ENCODE measurements at regions not wholly inside any gene's neighbourhood (a gene's known extent, or its start where the extent isn't known, plus 50 kb on each side); places are given as distances from the start of the nearest gene placed in this dataset.

DNA sequence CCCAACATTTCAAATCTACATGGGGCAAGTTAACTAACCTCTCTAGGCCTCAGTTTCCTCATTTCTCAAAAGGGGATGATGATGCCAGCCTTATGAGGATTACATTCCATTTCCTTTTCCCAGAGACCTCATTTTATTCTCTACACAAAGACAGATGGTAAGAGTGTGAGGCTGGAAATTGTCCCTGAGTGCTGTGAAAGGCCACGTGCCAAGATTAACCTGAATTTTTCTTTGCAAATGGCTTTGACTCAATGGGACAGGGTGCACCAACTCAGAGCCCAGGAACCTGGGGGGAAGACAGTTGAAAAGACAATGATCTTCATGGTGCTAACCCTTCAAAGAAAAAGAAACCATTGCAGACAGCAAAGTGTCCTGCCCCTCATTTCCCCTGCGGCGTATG is 332.8 kb downstream of the TMEM114 start:
- Histone ChIP-seq H3K4me1 (replicated peaks in 1 of 4; ENCODE audit: control insufficient read depth in 3 of 4, insufficient read depth in 4 of 4, low read length in 3 of 4) (peaks cover 2 to 5% (median 3%) of the 10 kb centered on the region in 4 experiments; a peak in 4 of 7 replicates), H3K79me2 (ENCODE audit: control insufficient read depth in 1 of 2, insufficient read depth in 2 of 2, low read length in 2 of 2) (no peaks in the 10 kb centered on the region), H3K23me2 (ENCODE audit: low read depth, low read length) (no peaks in the 10 kb centered on the region), H3K14ac (ENCODE audit: insufficient read length) (no peak overlapping the region), H3K9ac (replicated peaks in 1 of 4; ENCODE audit: extremely low read depth in 1 of 4, low read depth in 3 of 4, low read length in 3 of 4) (no peak overlapping the region), H2BK120ac (replicated peaks; ENCODE audit: low read depth, low read length) (no peak overlapping the region), H4K8ac (ENCODE audit: extremely low read depth, insufficient read depth, low read length) (no peak overlapping the region), H4K20me1 (replicated peaks in 1 of 2; ENCODE audit: control insufficient read depth in 1 of 2, insufficient read depth in 2 of 2, low read length in 2 of 2) (no peaks in the 10 kb centered on the region), H3K27me3 (replicated peaks in 1 of 4; ENCODE audit: control insufficient read depth in 3 of 4, extremely low read depth in 1 of 4, insufficient read depth in 3 of 4, low read length in 3 of 4) (peaks cover 0 to 1% (median 0%) of the 10 kb centered on the region in 4 experiments; a peak in 1 of 7 replicates), H3K4me2 (ENCODE audit: insufficient read depth in 1 of 2, low read depth in 2 of 2, low read length in 2 of 2) (no peak overlapping the region), H2BK15ac (ENCODE audit: low read length) (no peak overlapping the region), H3K9me3 (ENCODE audit: insufficient read depth in 2 of 2, low read depth in 1 of 2, low read length in 1 of 2) (no peaks in the 10 kb centered on the region), H2BK20ac (ENCODE audit: low read length) (no peak overlapping the region), H2AK5ac (ENCODE audit: low read depth, low read length) (no peak overlapping the region), H2BK12ac (ENCODE audit: low read depth, low read length) (no peak overlapping the region), H3K4ac (replicated peaks; ENCODE audit: insufficient read length, low read depth, low read length) (no peak overlapping the region), H3K79me1 (ENCODE audit: low read depth, low read length) (no peaks in the 10 kb centered on the region), H3K56ac (replicated peaks; ENCODE audit: insufficient read length, low read depth, low read length) (no peak overlapping the region), H4K5ac (ENCODE audit: insufficient read length, low read depth, low read length) (no peak overlapping the region), H2AFZ (ENCODE audit: low read length) (no peak overlapping the region), H3K27ac (ENCODE audit: low read depth, low read length) (no peak overlapping the region), H3K23ac (ENCODE audit: insufficient read length) (no peak overlapping the region), H3K18ac (ENCODE audit: extremely low read depth, low read length) (no peak overlapping the region), H4K91ac (replicated peaks; ENCODE audit: insufficient read length, low read length) (no peak overlapping the region), H3K36me3 (ENCODE audit: control insufficient read depth in 2 of 4, insufficient read depth in 4 of 4, low read length in 3 of 4) (no peaks in the 10 kb centered on the region), H3K4me3 (ENCODE audit: extremely low read depth in 1 of 4, insufficient read depth in 2 of 4, low read depth in 3 of 4, low read length in 4 of 4) (no peak overlapping the region), H2BK5ac (ENCODE audit: low read depth, low read length) (no peak overlapping the region)
- no peak for FAIRE-seq
- TF ChIP-seq SRF (IDR thresholded peaks at IDR 0.05; ENCODE audit: low read depth, low read length) (no peak), SIN3A (conservative IDR thresholded peaks at IDR 0.05 in 1 of 2, IDR thresholded peaks at IDR 0.05 in 1 of 2; ENCODE audit: low read depth in 1 of 2, low read length in 2 of 2) (no peak), EGR1 (IDR thresholded peaks at IDR 0.05; ENCODE audit: borderline replicate concordance, low read depth, low read length) (no peak), RXRA (IDR thresholded peaks at IDR 0.05; ENCODE audit: insufficient read depth, low read depth, low read length) (no peak), BCL11A (IDR thresholded peaks at IDR 0.05; ENCODE audit: low read depth in 2 of 2, low read length in 2 of 2) (no peak), HDAC6 (IDR thresholded peaks at IDR 0.05; ENCODE audit: low read depth, low read length) (no peak), CTBP2 (IDR thresholded peaks at IDR 0.05; ENCODE audit: borderline replicate concordance, insufficient read depth, insufficient read length, low read length) (no peak)
- TF ChIP-seq, protein P1, sequence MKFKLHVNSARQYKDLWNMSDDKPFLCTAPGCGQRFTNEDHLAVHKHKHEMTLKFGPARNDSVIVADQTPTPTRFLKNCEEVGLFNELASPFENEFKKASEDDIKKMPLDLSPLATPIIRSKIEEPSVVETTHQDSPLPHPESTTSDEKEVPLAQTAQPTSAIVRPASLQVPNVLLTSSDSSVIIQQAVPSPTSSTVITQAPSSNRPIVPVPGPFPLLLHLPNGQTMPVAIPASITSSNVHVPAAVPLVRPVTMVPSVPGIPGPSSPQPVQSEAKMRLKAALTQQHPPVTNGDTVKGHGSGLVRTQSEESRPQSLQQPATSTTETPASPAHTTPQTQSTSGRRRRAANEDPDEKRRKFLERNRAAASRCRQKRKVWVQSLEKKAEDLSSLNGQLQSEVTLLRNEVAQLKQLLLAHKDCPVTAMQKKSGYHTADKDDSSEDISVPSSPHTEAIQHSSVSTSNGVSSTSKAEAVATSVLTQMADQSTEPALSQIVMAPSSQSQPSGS (IDR thresholded peaks at IDR 0.05; ENCODE audit: low read length): no peak
- ChIA-PET CTCF (ENCODE audit: partially characterized antibody) (interaction anchor here (2.1 kb wide), 1 partner anchor 92 kb away, joined by 4 read pairs; no protein-coding TSS in a partner anchor), POLR2A (ENCODE audit: partially characterized antibody) (no interaction called here)
- WGBS, 2 experiments (ENCODE audit: extremely low coverage in 1 of 2, insufficient coverage in 1 of 2, insufficient read length in 1 of 2, insufficient replicate concordance in 2 of 2, low coverage in 1 of 2, low lambda C conversion rate in 2 of 2, missing lambda C conversion rate in 1 of 2): 88% methylated on average over 3 of the region's 3 CpGs; no CpG with 5 or more reads in 1 of the 2 experiments
- DNase-seq (ENCODE audit: low read depth in 1 of 2, low spot score in 2 of 2): no peak
